MM.1S (cell line): ENCODE measurements at regions not wholly inside any gene's neighbourhood (a gene's known extent, or its start where the extent isn't known, plus 50 kb on each side); places are given as distances from the start of the nearest gene placed in this dataset.

ENCODE experiments used
- DNase-seq: peaks from one replicate; pipeline ENCODE4 v3.0.0-alpha.2; 2015
- H2AFZ ChIP-seq: fragments of 300-600 bp; sonication (generic); 2 replicates; pipeline ENCODE4 v1.6.0; 2016; ENCODE audit warnings: antibody characterized with exemption, low read length
- H3F3A ChIP-seq: fragments of 300-600 bp; sonication (generic); 2 replicates; pipeline ENCODE4 v1.6.1; 2016; ENCODE audit warnings: mild to moderate bottlenecking, antibody characterized with exemption, low read length, moderate library complexity, mixed read lengths; ENCODE audit not compliant: insufficient read depth
- H3K27ac ChIP-seq: fragments of 300-600 bp; sonication (generic); 2 replicates; pipeline ENCODE4 v1.5.1; 2016; ENCODE audit warnings: mild to moderate bottlenecking, low read length
- H3K27me3 ChIP-seq: fragments of 300-600 bp; sonication (generic); replicated peaks from 2 replicates; pipeline ENCODE4 v1.6.0; 2016; ENCODE audit warnings: low read length; ENCODE audit not compliant: insufficient read depth
- H3K36me3 ChIP-seq: fragments of 300-600 bp; sonication (generic); replicated peaks from 2 replicates; pipeline ENCODE4 v1.6.1; 2016; ENCODE audit warnings: mild to moderate bottlenecking, low read length, mixed read lengths; ENCODE audit not compliant: insufficient read depth
- H3K4me1 ChIP-seq: fragments of 300-600 bp; sonication (generic); 2 replicates; pipeline ENCODE4 v1.6.1; 2016; ENCODE audit warnings: low read length, mixed read lengths
- H3K4me2 ChIP-seq: fragments of 300-600 bp; sonication (generic); 2 replicates; pipeline ENCODE4 v1.6.0; 2016; ENCODE audit warnings: low read depth, low read length
- H3K4me3 ChIP-seq: fragments of 300-600 bp; sonication (generic); 2 replicates; pipeline ENCODE4 v1.5.1; 2016; ENCODE audit warnings: low read length, mixed read lengths
- H3K79me2 ChIP-seq: fragments of 300-600 bp; sonication (generic); 2 replicates; pipeline ENCODE4 v1.6.1; 2016; ENCODE audit warnings: mixed run types, low read length, mixed read lengths
- H3K9ac ChIP-seq: fragments of 300-600 bp; sonication (generic); 2 replicates; pipeline ENCODE4 v1.6.1; 2016; ENCODE audit warnings: low read length, mixed read lengths
- H3K9me2 ChIP-seq: fragments of 300-600 bp; sonication (generic); replicated peaks from 2 replicates; pipeline ENCODE4 v1.6.1; 2016; ENCODE audit warnings: mild to moderate bottlenecking, low read length, mixed read lengths; ENCODE audit not compliant: insufficient read depth
- H3K9me3 ChIP-seq: fragments of 300-600 bp; sonication (generic); replicated peaks from 2 replicates; pipeline ENCODE4 v1.6.1; 2016; ENCODE audit warnings: mild to moderate bottlenecking, low read length, mixed read lengths; ENCODE audit not compliant: insufficient read depth
- H4K20me1 ChIP-seq: fragments of 300-600 bp; sonication (generic); 2 replicates; pipeline ENCODE4 v1.6.1; 2016; ENCODE audit warnings: mild to moderate bottlenecking, low read length, moderate library complexity, mixed read lengths; ENCODE audit not compliant: insufficient read depth
- CTCF ChIP-seq: fragments of 300-600 bp; sonication (generic); IDR thresholded peaks from 2 replicates; pipeline ENCODE4 v1.5.1; 2016; ENCODE audit warnings: antibody characterized with exemption, low read length, mixed read lengths
- EZH2 ChIP-seq: fragments of 300-600 bp; sonication (generic); optimal IDR thresholded peaks from 2 replicates; pipeline ENCODE3; 2017; ENCODE audit warnings: low read depth, mild to moderate bottlenecking, antibody characterized with exemption, low read length, mixed read lengths
- EZH2phosphoT487 ChIP-seq: fragments of 300-600 bp; sonication (generic); IDR thresholded peaks from 2 replicates; pipeline ENCODE4 v1.6.1; 2018; ENCODE audit warnings: antibody characterized with exemption, low read length

DNA sequence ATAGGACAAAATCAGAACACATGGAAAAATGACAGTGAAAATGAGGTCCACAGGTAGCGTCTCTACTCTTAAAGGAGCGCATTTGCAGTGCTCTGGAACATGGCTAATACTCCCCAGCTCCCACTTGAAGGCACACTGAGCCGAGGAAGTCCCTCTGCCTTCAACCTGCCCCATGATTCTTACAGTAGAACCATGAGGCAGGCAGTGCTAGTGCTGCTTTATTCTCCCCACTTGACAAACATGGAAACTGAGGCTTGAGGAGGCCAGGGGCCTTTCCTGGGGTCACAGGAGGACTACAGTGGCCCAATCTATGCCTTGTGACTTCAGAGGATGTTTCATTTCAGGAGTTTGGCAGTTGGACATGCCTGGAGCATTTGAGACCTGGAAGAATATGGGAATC is 244.1 kb upstream of the MAF start:
- Histone ChIP-seq H3K9ac (no peak overlapping the region), H3K4me2 (no peak overlapping the region), H2AFZ (no peak overlapping the region), H3K9me3 (no peaks in the 10 kb centered on the region), H3K36me3 (no peaks in the 10 kb centered on the region), H3K79me2 (no peaks in the 10 kb centered on the region), H3K27ac (no peak overlapping the region), H3K9me2 (no peaks in the 10 kb centered on the region), H3K4me1 (no peaks in the 10 kb centered on the region), H3F3A (no peaks in the 10 kb centered on the region), H4K20me1 (no peaks in the 10 kb centered on the region), H3K27me3 (no peaks in the 10 kb centered on the region), H3K4me3 (no peak overlapping the region)
- TF ChIP-seq EZH2phosphoT487 (no peak), CTCF (no peak), EZH2 (no peak)
- DNase-seq = no peak

GRCh38 chr16:79843631-79844043 is 243.1 kb upstream of the MAF start:
- H3K27me3 ChIP-seq = no peaks in the 10 kb centered on the region

DNA sequence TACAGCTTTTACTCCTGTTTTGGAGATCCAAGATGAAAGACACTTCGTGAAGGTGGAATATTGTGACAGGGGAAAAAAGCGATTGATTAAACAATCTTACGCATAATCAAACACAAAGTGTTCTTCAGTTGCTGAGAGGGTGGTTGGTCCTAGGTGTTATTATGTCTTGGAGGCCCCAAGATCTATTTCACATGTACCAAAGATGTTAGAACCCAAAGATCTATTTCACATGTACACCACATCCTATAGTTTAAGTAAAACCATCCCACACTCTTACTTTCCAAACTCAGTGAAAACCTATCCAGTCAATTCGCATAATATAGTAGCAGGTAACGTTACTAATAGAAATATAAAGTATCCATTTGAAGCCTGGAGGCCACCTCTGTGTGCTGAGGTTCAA is 242.6 kb upstream of the MAF start:
- Histone ChIP-seq H3F3A (no peaks in the 10 kb centered on the region), H3K4me1 (no peaks in the 10 kb centered on the region), H3K9me3 (no peaks in the 10 kb centered on the region), H3K27ac (no peak overlapping the region), H2AFZ (no peak overlapping the region), H3K9me2 (no peaks in the 10 kb centered on the region), H3K4me2 (no peak overlapping the region), H3K36me3 (no peaks in the 10 kb centered on the region), H4K20me1 (no peaks in the 10 kb centered on the region), H3K27me3 (no peaks in the 10 kb centered on the region), H3K9ac (no peak overlapping the region), H3K4me3 (no peak overlapping the region), H3K79me2 (no peaks in the 10 kb centered on the region)
- no peak for TF ChIP-seq EZH2
- no peak for TF ChIP-seq EZH2phosphoT487
- TF ChIP-seq CTCF = no peak
- no peak for DNase-seq

More at GRCh38 chr16:79843631-79844043, 243.1 kb upstream of the MAF start:
- Histone ChIP-seq H3F3A (no peaks in the 10 kb centered on the region), H3K9ac (no peak overlapping the region), H4K20me1 (no peaks in the 10 kb centered on the region), H3K9me3 (no peaks in the 10 kb centered on the region), H3K79me2 (no peaks in the 10 kb centered on the region), H3K27ac (no peak overlapping the region), H3K4me1 (no peaks in the 10 kb centered on the region), H3K9me2 (no peaks in the 10 kb centered on the region), H2AFZ (no peak overlapping the region), H3K36me3 (no peaks in the 10 kb centered on the region), H3K4me3 (no peak overlapping the region), H3K4me2 (no peak overlapping the region)
- DNase-seq = no peak
- no peak for TF ChIP-seq CTCF
- no peak for TF ChIP-seq EZH2phosphoT487
- no peak for TF ChIP-seq EZH2
